ENCODE measurements at regions not wholly inside any gene's neighbourhood (a gene's known extent, or its start where the extent isn't known, plus 50 kb on each side); places are given as distances from the start of the nearest gene placed in this dataset.
"Not testable (repeated sequence)": the region's sequence is repeated elsewhere in the genome, so short reads cannot be mapped to it uniquely, and the experiment has no call there.

DNA sequence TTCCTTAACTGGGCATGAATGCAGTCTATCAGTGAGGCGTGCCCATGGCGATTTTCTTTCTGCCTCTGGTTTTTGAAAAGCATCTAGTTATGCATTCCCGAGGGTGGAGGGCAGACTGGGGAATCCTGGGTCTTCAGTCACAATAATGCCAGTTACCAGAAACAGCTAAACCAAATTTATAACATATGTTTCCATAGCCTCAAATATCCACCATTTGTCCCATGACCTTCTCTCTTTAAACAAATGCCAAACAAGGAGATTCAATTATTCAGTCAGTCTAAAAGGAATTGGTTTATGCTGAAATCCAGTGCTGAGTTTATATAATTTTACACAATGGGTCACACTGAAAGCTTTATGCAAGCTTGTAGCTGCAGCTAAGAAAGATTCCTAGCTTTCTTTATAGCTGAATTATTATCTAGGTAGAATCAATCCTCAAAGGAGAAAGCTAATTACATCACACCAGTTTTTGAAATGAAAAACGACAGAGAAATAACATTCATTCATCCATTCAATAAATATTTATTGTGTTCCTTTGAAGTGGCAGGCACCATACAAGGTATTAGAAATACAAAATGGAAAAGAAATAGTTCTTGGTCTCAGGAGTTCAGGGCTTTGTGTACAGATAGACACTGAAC lies 131.3 kb upstream of the RAP1B start:
- DNase-seq (ENCODE audit: low spot score): no peak

DNA sequence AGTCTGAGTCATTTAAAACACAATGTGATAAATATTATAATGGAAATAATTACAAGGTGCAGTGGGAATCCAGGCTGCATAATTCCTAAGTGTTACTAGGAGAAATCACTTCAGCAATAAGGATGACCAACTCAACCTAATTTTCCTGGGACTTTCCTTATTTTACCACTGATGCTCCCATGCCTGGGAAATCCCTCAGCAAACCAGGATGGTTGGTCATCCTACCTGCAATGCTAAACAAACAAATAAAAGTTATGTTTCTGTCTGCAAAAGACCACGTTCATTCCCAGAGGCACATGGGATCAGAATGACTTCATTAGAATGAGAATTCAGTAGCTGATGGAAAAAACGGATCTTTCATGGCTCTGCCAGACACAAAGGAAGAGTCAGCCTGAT lies 130.8 kb upstream of the RAP1B start:
- DNase-seq (ENCODE audit: low spot score): no peak

DNA sequence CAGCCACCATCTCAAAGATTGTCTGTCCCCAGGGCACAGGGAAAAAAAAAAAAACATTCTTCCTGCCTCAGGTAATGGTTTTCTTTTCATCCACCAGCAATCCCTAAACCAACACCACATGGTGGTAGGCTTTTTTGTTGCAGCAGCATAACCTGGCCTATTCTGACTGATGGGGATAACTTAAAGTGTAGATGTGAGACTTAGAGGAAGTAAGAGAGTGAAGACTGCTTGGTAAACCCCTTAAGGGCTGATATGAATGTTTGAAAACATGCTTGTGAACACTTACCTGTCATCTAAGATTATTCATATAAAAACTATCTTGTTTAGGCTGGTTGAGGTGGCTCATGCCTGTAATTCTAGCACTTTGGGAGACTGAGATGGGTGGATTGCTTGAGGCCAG lies 130.2 kb upstream of the RAP1B start:
- DNase-seq (ENCODE audit: low spot score): no peak

DNA sequence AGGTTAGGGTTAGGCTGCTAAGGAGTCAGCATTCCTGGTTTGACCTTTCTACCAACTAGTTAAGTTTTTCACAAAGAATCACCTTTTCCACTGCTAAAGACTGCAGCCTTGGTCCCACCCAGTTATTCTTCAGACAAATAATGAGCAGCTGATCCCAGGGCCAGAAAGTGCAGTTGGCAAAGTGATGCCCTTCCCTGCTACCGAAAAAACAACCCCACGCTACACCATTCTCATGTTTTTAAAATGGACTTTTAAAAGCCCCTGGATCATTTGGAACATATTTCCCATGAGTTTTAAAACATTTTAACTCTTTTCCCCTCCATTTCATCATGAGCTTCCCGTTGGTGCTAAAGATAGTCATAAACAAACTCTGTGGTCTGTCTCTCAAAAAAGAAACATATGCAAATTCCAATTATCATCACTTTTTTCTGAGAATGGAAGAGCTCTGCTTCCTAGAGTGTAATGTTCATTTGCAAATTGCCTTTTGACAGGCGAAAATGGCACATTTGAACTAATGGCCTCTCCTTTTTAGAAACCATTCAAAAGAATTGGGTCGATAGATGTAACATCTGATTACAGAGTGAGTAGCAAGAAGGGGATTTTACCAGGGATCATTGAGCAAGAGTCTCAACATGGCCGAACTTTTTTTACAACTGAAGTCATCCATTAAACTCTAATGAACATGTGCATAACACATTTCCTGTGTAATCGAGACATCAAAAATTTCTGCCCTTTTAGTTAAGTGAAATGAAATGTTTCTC lies 129.3 kb upstream of the RAP1B start:
- DNase-seq (ENCODE audit: low spot score): no peak

DNA sequence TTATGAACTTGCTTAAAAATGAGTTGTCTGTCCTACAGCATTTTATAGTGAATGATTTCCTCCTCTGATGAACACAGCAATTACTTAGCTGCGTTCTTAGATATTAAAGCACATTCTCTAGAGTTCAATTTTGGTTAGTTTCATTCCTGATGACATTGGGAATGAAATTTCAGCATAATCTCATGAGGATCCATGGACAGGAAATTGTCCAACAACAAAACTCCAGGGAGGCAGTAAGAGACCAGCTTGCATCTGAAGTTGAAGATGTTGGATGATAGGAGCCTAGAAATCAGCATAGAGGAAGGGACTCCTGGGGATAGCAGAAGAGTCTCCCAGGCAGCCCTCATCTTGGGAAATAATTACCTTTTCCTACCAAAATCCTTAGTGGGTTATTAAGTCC lies 128.7 kb upstream of the RAP1B start:
- no peak for DNase-seq (ENCODE audit: low spot score)

DNA sequence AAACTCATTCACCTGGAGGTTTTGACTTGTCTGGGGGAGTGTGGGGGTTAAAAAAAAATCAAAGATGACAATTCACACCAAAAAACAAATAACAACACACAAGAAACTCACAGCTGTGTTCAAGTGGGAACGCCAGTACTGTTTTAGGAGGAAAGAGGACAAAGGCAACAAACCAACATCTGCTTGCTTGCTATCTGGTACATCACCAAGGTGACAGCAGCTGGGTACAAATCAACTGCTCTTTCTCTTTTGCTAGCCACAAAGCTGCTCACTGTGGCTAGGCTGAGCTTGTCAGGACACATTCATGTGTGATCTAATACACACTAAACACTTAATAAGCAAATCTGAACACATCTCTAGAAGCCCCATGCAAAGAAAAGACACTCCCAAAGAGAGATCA lies 128.0 kb upstream of the RAP1B start:
- DNase-seq (ENCODE audit: low spot score): peak; percentile 22

DNA sequence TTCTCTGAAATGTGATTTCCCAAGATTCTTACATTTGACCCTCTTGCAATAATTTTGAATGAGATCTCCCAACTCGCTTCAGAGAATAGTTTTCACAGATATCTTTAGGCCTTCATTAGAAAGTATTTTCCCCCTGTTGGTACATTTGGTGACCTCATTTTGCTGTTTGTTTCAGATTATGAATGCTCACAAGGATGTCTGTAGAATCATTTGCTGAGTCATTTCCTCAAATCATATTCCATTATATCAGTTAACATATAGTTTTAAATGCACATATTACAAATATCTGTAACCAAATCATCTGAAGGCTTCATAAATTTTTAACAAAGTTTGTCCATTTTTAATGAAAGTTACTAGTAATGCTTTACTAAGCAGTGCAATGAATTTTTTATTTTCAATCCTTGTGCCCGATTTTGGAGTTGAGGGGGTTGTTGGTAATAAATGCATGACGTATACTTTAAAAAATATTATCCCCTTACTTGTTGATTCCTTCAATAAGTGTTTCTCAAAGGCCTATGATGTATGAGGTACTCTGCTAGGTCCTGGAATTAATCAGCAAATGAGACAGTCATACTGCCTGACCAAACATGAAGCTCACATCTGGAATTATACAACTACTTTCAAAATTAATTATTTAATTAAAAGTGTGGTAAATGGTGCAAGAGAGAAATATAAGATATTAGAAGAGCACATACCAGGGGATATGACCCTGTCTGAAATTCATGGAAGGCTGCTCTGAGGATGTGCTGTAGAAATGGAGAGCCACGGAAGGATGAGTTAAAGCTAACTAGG lies 126.9 kb upstream of the RAP1B start:
- DNase-seq (ENCODE audit: low spot score): no peak

DNA sequence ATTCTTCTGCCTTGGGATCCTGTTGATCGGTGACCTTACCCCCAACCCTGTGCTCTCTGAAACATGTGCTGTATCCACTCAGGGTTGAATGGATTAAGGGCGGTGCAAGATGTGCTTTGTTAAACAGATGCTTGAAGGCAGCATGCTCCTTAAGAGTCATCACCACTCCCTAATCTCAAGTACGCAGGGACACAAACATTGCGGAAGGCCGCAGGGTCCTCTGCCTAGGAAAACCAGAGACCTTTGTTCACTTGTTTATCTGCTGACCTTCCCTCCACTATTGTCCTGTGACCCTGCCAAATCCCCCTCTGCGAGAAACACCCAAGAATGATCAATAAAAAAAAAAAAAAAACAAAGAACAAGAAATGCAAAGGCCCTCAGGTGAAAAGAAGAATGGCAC lies 126.1 kb upstream of the RAP1B start:
- not testable (repeated sequence) for DNase-seq (ENCODE audit: low spot score)

DNA sequence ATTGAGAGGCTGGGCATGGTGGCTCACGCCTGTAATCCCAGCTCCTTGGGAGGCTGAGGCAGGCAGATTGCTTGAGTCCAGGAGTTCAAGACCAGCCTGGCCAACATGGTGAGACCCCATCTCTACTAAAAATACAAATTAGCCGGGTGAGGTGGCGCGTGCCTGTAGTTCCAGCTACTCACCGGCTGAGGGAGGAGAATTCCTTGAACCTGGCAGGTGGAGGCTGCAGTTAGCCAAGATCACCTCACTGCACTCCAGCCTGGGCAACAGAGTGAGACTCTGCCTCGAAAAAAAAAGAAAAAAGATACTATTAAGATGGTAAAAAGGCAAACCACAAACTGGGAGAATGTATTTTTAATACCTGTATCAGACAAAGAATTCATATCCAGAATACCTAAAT lies 124.2 kb upstream of the RAP1B start:
- DNase-seq (ENCODE audit: low spot score): not testable (repeated sequence)

DNA sequence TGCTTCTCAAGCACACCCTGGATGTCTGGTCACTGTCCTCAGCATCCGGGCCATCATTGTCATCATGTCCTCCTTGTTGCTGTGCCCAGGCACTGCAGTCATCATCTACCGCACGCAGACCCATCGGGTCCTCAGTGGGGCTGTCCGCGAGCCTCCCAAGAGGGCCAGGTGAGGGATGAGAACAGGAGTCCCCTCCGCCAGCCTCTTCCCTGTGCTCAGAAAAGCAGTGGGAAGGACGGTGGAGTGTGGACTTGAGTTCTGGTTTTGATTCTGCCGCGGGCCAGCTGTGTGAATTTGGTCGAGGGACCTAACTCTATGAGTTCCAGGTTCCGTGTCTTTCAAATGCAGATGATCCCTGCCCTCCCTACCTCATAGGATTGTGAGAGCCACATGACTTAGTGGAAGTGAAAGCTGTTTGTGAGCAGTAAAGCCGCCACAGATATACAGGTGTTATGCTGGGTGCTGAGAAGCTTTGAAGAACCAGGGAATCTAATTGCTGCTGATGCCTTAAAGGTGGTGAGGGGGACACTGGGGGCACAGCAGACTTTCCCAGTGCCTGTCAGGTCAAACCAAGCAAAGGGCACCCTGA lies 122.9 kb upstream of the RAP1B start:
- no peak for DNase-seq (ENCODE audit: low spot score)

DNA sequence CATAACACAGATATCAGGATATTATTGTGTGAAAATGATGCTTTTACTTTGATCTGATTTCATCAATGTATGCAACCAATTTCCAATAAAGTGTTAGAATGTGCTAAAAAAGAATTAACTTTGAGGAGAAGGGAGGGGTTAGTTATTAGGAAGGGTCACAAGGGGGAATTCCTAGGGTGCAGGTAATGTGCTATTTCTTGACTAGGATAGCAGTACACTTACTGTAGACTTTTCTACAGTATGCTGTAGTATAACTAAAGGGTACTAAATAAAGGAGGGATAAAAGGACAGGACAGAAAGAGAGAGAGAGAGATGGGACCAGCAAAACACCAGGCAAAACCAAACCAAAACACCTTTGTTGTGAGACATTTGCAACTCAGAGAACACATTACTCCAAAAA lies 121.4 kb upstream of the RAP1B start:
- DNase-seq (ENCODE audit: low spot score): no peak

DNA sequence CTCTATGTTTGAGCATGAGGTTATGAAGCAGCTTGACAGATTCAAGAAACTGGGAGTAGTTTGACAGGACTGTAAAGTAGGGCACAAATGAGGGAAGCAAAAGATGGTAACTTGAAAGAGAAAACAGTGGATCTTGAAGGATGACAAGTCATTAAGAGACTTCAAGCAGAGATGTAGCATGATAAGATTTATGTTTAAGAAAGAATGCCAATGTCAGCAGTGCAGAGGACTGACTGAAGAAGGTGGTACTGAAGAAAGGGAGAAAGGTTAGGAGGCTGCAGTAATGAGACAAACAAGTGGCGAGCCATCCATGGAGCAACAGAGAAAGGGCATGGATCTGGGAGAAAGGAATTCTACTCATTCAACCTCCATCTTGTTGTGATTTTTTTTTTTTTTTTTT lies 120.2 kb upstream of the RAP1B start:
- DNase-seq (ENCODE audit: low spot score): no peak

DNA sequence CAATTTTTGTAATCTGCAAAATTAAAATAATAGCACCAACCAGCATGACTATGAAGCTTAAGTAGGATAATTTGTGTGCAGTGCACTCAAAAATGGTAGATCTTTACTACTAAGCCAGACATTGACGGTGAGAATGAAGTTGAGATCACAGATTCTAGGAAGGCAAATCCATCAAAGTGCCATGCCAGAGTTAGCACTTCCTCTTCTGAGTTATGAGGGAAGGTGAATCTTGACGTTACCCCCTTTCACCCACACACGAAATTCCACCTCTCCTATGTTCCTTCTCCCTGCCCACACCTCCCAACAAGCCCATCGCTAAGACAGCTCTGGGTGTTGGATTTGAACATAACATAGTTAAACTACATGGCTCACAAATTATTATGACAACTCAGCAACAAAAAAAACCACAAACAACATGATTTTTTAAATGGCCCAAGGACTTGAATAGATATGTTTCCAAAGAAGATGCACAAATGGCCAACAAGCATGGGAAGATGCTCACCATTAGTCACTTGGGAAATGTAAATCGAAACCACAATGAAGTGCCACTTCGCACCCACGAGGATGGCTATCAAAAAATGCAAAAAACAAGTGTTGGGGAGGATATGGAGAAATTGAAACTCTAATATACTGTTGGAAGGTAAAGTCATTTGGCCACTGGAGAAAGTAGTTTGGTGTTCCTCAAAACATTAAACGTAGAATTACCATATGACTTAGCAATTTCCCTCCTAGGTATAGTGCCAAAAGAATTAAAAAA lies 119.3 kb upstream of the RAP1B start:
- DNase-seq (ENCODE audit: low spot score): no peak

DNA sequence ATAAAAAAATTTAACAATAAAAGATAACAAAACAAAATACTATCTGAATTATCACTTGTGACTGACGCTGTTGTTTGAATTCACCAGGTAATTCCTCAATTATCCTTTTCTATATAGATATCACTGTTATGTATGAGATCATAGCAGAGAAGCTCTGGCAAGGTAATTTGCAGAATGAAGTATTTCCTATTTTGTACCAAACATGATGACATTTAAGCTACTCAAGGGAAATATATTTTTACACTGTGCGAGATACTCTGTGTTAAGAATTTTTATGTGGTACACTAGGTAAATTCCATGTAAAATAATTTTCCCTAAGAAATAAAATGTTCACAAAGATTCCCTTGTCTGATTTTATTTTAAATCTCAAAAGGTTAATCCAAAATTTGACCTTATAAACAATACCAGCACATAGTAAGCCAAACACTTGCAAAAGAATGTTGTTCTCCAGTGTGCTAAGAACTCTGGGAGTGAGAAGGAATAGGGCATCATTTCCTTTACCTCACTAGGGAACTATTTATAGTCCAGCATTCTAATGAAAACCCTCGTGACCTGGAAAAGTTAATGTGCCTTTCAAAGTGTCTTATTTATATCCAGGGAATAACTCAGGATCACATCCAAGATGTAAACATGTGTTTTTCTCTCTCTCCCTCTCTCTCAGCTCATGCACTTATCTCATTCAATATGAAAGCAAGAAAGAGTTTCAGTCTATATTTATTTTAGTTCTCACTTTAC lies 115.2 kb upstream of the RAP1B start:
- no peak for DNase-seq (ENCODE audit: low spot score)

DNA sequence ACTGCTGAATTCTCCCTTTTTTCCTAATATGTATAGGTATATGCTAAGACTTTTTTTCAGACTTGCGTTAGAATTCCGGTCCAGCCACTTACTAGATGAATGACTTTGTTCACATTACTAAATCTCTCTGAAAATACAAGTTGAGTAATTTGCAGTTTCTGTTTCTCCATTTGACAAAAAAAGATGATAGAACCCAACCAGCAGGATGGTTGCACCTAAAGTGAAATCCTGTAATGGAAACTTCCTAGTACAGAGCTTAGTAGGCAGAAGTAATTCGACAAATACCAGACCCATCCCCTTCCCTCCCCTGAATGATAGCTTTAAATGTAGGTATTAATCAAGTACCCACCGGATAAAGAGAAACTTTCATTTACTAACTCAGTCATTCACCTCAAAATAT lies 113.6 kb upstream of the RAP1B start:
- no peak for DNase-seq (ENCODE audit: low spot score)

DNA sequence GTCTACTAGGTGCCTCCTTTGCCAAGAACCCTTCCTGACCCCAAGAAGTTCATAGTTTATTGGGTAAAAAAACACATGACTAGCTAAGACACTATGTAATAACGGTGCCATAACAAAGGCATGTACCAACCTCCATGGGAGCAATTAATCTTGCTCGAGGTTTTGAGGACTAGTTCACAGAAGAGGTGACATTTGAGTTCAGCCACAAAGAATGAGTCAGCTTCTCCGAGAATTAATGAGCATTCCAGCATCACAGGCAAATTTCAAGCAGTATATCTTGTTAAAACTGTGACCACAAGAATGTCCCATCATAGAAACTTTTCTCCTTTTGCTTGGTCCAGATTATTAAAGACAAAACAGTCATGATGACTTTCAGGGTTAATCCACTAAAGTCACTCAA lies 113.0 kb upstream of the RAP1B start:
- DNase-seq (ENCODE audit: low spot score): no peak

DNA sequence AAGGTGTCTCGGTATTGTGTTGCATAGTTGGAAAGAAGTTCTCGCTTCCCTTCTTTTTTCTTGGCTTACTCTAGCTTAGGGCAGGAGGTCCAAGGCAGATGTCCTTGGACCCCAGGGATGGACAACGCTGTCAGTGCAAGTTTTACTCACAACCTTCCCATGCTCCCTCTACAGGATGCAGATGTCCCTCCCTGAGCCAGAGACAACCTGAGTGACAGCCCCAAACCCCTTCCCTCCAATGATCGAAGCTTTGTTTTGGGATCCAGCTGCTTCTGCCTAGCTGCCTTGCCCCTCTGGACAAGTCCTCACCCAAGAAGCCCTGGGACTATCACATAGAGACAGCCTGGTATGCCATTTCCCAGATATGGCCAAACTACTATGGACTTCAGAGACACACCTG lies 112.0 kb upstream of the RAP1B start:
- no peak for DNase-seq (ENCODE audit: low spot score)

DNA sequence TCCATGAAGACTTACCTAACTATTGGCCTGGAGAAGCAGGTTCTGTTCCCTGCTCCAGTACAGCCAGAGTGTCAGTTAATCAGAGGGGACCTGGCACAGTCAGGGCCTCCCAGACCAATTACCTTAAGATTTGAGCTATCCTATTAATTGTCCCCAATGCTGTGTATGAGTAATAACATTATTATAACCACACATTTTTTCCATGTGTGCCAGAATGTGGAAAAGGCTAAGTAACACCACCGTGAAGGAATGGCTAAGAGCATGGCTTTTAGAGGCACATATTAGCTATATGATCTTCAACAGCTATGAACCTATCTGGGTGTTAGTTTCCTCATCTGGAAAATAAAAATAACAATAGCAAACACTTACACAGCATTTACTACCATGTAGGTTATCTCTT lies 111.1 kb upstream of the RAP1B start:
- DNase-seq (ENCODE audit: low spot score): no peak

DNA sequence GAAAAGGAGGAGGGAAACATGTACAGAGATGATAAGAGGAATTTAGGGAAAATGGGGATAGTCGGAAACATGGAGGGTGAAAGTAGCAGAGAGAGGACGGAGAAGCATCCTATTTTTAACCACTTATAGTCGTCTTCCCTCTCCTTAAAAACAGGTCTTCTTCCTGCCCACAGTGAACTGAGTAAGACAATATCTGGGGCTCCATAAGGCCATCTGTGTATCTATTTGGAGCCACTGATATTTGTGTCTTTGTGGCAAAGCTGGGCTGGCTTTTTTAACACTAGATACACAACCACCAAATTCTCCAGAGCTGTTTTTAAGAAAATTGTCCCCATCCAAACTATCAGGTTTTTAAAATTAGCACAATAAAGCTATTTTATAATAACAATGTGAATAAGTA lies 109.5 kb upstream of the RAP1B start:
- no peak for DNase-seq (ENCODE audit: low spot score)

DNA sequence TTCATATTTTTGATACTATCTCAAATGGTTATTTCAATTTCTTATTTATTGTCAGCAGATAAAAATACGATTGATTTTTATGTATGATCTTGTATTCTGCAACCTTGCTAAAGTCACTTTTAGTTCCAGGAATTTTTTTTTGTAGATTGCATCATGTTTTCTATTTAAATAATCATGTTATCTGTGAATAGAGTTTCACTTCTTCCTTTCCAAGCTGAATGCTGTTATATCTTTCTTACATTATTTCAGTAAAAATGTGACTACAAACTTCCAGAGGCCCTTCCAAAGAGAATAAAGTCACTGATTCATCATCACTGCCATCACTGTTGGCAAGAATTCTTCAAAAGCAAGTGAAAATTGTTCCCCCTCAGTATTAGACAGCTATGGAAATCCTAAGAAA lies 104.7 kb upstream of the RAP1B start:
- DNase-seq (ENCODE audit: low spot score): no peak

DNA sequence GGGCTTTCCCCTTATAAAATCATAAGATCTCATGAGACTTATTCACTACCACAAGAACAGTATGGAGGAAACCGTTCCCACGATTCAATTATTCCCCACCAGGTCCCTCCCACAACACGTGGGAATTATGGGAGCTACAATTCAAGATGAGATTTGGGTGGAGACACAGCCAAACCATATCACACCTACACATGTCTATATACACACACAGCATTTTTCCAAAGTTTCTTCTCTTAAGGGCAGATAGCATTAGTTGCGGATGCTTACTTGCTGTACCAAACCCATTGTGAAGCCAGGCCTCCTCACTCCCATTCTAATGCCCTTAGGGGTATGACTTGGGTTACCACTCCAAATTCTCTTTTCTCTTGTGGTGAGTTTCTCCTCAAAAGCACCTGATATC lies 104.1 kb upstream of the RAP1B start:
- no peak for DNase-seq (ENCODE audit: low spot score)

Measured in CD4-positive, alpha-beta T cell treated with Interleukin-6 at 100 ng/mL for 8 hours (primary cell).